Erythroblast (primary cell): ENCODE measurements at regions not wholly inside any gene's neighbourhood (a gene's known extent, or its start where the extent isn't known, plus 50 kb on each side); places are given as distances from the start of the nearest gene placed in this dataset.

Experiments used
- DNase-seq, 2 experiments: peaks; one replicate each; lab custom pipeline; 2025; lab: John Stamatoyannopoulos, UW
- GATA1 ChIP-seq: IDR thresholded peaks from 2 replicates; pipeline ENCODE4 v1.6.1; 2011; ENCODE audit warnings: low read depth, mild to moderate bottlenecking, control low read depth, low read length, moderate library complexity
- POLR2A ChIP-seq: IDR thresholded peaks from 2 replicates; pipeline ENCODE4 v1.6.1; 2011; ENCODE audit warnings: mild to moderate bottlenecking, low read length

GRCh38 chr19:23855676-23856075 is 59.0 kb upstream of the ZNF726 start:
- no peak for DNase-seq
- TF ChIP-seq POLR2A: no peak
- TF ChIP-seq GATA1: no peak

- DNase-seq: no peak
- no peak for TF ChIP-seq GATA1
- no peak for TF ChIP-seq POLR2A
Observed at GRCh38 chr19:23851966-23852365, 62.7 kb upstream of the ZNF726 start.

GRCh38 chr19:23832717-23833327 is 74.1 kb upstream of the ZNF681 start:
- peak in 1 of 2 experiments; percentile 2 for DNase-seq
- TF ChIP-seq GATA1: no peak
- TF ChIP-seq POLR2A: no peak

GRCh38 chr19:23823952-23824389 is 65.3 kb upstream of the ZNF681 start:
- TF ChIP-seq GATA1: no peak
- TF ChIP-seq POLR2A: no peak
- DNase-seq: peak; percentile 3 to 17

- no peak for DNase-seq
- TF ChIP-seq POLR2A: no peak
- TF ChIP-seq GATA1: no peak
Observed at GRCh38 chr19:23822735-23823134, 64.0 kb upstream of the ZNF681 start.

- TF ChIP-seq GATA1: no peak
- TF ChIP-seq POLR2A: no peak
- peak; percentile 14 to 26 for DNase-seq
Observed at GRCh38 chr19:23817519-23817918, 58.8 kb upstream of the ZNF681 start.

- no peak for DNase-seq
- no peak for TF ChIP-seq GATA1
- TF ChIP-seq POLR2A: no peak
Observed at GRCh38 chr19:23810496-23810895, 51.8 kb upstream of the ZNF681 start.
